Astrocyte of the cerebellum (primary cell): ENCODE measurements at regions not wholly inside any gene's neighbourhood (a gene's known extent, or its start where the extent isn't known, plus 50 kb on each side); places are given as distances from the start of the nearest gene placed in this dataset.
"Not testable (repeated sequence)": the region's sequence is repeated elsewhere in the genome, so short reads cannot be mapped to it uniquely, and the experiment has no call there.

ENCODE experiments used
- DNase-seq: peaks from one replicate; pipeline ENCODE4 v3.0.0-alpha.2; 2011; ENCODE audit warnings: low read depth
- H3K4me3 ChIP-seq: 2 replicates; pipeline ENCODE4 v1.5.1; 2011; ENCODE audit warnings: mild to moderate bottlenecking, low read depth, low read length, moderate library complexity
- in situ Hi-C: cut with HindIII; loops from 2 replicates; pipeline ENCODE4 v1.10.0; 2017; ENCODE audit warnings: low sequenced_read_pairs
- TF ChIP-seq, protein P1 (sequence below): IDR thresholded peaks from 2 replicates; pipeline ENCODE4 v1.5.1; 2012; ENCODE audit warnings: low read length, low read depth, moderate library complexity, mild to moderate bottlenecking; ENCODE audit errors: missing control alignments

DNA sequence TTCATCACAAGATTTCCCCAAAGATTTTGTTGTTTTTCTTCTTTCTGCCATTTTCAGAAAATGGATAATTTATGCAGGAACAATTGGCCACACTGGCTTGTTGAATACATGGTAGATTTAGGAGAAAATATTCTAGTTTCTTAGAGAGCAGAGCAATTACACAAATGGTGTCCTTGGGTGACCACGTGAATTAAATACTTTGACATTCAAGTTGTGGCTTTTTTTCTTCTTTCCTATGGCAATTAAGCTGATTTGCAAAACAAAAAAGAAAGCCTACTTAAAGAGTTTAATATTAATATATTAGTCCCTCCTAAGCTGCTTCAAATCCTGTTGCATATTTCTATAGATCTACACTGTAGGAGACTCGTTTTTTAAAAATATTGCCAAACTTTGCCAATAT is 133.0 kb upstream of the HTR2C start:
- DNase-seq = no peak
- H3K4me3 ChIP-seq = no peak overlapping the region
- in situ Hi-C loops = no loop called here
- TF ChIP-seq, protein P1, sequence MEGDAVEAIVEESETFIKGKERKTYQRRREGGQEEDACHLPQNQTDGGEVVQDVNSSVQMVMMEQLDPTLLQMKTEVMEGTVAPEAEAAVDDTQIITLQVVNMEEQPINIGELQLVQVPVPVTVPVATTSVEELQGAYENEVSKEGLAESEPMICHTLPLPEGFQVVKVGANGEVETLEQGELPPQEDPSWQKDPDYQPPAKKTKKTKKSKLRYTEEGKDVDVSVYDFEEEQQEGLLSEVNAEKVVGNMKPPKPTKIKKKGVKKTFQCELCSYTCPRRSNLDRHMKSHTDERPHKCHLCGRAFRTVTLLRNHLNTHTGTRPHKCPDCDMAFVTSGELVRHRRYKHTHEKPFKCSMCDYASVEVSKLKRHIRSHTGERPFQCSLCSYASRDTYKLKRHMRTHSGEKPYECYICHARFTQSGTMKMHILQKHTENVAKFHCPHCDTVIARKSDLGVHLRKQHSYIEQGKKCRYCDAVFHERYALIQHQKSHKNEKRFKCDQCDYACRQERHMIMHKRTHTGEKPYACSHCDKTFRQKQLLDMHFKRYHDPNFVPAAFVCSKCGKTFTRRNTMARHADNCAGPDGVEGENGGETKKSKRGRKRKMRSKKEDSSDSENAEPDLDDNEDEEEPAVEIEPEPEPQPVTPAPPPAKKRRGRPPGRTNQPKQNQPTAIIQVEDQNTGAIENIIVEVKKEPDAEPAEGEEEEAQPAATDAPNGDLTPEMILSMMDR = no peak

DNA sequence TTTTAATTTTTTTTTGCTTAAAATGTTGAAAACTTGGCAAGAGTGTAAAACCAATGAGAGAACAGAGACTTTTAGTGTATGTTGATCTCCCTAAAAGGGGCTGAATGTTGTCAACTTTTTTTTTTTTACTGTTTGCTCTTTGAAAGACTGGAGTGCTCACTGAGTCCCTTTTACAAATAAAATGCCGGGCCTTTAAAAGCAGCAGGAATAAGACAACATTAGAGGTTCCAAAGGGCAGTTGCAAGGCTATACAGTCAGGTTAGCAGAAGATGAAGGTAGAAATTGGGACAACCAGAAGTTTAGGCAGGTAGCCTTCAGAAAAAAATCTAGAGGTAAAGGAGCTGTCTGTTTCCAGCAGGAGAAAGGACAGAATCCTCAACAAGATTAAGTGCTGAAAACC is 132.5 kb upstream of the HTR2C start:
- DNase-seq = no peak
- TF ChIP-seq, protein P1 = no peak
- in situ Hi-C loops = no loop called here

DNA sequence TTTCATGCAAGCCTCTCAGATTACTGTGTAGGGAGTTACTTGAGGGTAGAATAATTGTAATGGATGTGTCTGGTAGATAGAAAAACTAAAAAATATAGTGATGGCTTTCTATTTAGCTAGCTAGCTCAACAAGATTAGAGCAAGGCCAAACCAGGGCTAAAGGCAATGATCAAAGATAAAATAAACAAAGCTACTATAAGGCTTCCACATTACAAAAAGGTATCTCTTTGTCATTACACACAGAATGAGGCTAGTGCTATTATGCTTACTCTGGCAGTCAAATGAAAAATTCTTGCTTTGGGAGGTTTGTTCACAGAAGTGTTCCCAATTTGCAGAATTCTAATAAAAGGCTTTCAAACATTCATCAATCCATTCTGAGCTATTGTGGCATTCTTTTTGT is 121.6 kb upstream of the HTR2C start:
- H3K4me3 ChIP-seq = no peak overlapping the region
- in situ Hi-C loops = no loop called here
- DNase-seq = no peak
- TF ChIP-seq, protein P1 = no peak

More for the DNA sequence above, 132.5 kb upstream of the HTR2C start:
- H3K4me3 ChIP-seq = no peak overlapping the region

DNA sequence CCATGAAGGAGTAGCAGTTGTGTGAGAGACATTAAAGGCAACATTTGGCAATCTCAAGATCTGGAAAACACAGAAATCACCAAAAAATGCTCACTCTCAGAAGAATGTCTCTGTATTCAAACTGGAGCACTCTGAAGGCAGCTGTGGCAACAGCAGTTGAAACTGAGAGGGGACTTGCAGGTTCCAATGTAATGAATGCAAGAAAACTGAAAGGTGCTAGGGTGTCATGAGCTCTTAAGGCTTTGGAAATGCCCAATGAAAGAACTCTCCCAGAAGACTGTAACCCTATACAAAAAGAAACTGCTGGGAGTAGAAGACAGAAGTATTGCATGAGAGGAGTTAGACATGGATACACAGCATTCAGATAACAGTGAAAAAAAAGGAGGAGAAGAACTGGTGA is 118.2 kb upstream of the HTR2C start:
- no peak for DNase-seq
- in situ Hi-C loops = no loop called here
- H3K4me3 ChIP-seq = no peak overlapping the region
- TF ChIP-seq, protein P1 = no peak

DNA sequence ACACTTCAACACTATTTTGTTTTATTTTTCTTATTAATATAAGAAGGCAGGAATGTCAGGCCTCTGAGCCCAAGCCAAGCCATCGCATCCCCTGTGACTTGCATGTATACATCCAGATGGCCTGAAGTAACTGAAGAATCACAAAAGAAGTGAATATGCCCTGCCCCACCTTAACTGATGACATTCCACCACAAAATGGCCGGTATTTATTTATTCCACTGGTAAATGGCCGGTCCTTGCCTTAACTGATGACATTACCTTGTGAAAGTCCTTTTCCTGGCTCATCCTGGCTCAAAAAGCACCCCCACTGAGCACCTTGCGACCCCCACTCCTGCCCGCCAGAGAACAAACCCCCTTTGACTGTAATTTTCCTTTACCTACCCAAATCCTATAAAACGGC is 111.9 kb upstream of the HTR2C start:
- DNase-seq, in situ Hi-C loops: not testable (repeated sequence)

DNA sequence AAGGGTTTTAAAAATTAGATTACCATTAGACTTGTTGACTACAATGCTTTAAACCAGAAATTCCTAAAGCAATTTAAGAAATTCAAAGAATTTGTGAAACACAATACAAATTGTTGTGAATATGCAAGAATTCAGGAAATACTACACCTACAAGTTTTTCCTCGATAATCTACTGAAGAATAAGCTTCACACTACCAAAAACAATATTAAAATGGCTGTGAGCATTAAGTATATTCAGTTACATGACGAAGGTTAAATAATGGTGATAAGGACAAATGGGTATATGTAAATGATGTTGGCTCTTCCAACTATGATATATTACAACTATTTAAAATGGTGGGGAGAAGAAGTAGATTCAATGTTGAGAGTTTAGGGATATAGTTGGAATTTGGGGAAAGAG is 111.1 kb upstream of the HTR2C start:
- in situ Hi-C loops = no loop called here
- no peak overlapping the region for H3K4me3 ChIP-seq
- TF ChIP-seq, protein P1 = no peak
- DNase-seq = no peak

More for the DNA sequence above, 111.9 kb upstream of the HTR2C start:
- not testable (repeated sequence) for H3K4me3 ChIP-seq

DNA sequence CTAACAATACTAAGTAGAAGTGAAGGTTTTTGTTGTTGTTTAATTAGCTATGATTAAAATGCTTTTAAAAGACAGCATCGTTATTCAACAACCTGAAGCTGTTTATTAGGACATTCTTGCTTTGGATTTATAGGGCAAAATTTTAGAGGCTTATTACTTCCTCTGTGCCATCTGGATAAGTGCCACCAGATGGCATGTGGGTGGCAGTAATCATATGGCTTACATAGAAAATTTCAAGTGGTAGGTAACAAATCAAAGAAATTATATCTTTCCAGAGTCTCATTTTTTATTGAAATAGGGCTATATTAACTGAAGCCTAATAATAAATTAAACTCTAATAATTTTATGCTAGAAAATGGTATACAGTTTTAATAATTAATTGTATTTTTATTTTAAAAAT is 83.3 kb upstream of the HTR2C start:
- H3K4me3 ChIP-seq = no peak overlapping the region
- TF ChIP-seq, protein P1 = no peak
- no peak for DNase-seq
- in situ Hi-C loops = no loop called here
